ENCODE measurements at regions not wholly inside any gene's neighbourhood (a gene's known extent, or its start where the extent isn't known, plus 50 kb on each side); places are given as distances from the start of the nearest gene placed in this dataset.
"Not testable (repeated sequence)": the region's sequence is repeated elsewhere in the genome, so short reads cannot be mapped to it uniquely, and the experiment has no call there.

DNA sequence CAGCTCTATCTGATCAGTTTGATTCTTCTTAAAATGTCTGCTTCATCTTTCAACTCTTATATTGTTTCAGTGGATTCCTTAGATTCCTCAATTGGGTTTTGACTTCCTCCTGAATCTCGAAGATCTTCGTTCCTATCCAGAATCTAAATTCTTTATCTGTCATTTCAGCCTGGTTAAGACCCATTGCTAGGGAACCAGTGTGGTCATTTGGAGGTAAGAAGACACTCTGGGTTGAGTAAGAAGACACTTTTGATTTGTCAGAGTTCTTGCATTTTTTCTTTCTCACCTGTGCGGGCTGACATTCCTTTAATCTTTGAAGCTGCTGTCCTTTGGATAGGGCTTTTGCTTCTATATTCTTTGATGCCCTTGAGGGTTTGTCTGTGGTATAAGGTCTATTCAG lies 291.9 kb downstream of the SLC7A11 start:
- H3K4me1 ChIP-seq: no peaks in the 10 kb centered on the region
- DNase-seq: no peak
- H3K27me3 ChIP-seq: no peaks in the 10 kb centered on the region
- H3K36me3 ChIP-seq: no peaks in the 10 kb centered on the region
- H3K9me3 ChIP-seq: no peaks in the 10 kb centered on the region
- H3K27ac ChIP-seq: no peak overlapping the region
- H3K4me3 ChIP-seq: no peak overlapping the region
- TF ChIP-seq POLR2A (IDR thresholded peaks at IDR 0.05): no peak
- TF ChIP-seq, protein P1, sequence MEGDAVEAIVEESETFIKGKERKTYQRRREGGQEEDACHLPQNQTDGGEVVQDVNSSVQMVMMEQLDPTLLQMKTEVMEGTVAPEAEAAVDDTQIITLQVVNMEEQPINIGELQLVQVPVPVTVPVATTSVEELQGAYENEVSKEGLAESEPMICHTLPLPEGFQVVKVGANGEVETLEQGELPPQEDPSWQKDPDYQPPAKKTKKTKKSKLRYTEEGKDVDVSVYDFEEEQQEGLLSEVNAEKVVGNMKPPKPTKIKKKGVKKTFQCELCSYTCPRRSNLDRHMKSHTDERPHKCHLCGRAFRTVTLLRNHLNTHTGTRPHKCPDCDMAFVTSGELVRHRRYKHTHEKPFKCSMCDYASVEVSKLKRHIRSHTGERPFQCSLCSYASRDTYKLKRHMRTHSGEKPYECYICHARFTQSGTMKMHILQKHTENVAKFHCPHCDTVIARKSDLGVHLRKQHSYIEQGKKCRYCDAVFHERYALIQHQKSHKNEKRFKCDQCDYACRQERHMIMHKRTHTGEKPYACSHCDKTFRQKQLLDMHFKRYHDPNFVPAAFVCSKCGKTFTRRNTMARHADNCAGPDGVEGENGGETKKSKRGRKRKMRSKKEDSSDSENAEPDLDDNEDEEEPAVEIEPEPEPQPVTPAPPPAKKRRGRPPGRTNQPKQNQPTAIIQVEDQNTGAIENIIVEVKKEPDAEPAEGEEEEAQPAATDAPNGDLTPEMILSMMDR (IDR thresholded peaks at IDR 0.05): no peak

DNA sequence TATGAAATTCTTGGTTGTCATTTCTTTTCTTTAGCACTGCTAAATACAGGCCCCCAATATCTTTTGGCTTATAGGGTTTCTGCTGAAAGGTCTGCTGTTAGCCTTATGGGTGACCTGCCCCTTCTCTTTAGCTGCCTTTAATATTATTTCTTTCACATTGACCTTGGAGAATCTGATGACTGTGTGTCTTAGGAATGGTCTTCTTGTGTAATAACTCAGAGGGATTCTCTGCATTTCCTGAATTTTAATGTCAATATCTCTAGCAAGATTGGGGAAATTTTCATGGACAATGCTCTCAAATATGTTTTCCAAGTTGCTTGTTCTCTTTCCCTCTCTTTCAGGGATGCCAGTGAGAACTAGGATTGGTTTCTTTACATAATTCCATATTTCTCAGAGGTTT lies 292.4 kb downstream of the SLC7A11 start:
- Histone ChIP-seq H3K27me3 (no peaks in the 10 kb centered on the region), H3K36me3 (no peaks in the 10 kb centered on the region), H3K27ac (no peak overlapping the region), H3K9me3 (no peaks in the 10 kb centered on the region), H3K4me1 (no peaks in the 10 kb centered on the region), H3K4me3 (no peak overlapping the region)
- no peak for DNase-seq
- TF ChIP-seq, protein P1 (IDR thresholded peaks at IDR 0.05): no peak
- no peak for TF ChIP-seq POLR2A (IDR thresholded peaks at IDR 0.05)

DNA sequence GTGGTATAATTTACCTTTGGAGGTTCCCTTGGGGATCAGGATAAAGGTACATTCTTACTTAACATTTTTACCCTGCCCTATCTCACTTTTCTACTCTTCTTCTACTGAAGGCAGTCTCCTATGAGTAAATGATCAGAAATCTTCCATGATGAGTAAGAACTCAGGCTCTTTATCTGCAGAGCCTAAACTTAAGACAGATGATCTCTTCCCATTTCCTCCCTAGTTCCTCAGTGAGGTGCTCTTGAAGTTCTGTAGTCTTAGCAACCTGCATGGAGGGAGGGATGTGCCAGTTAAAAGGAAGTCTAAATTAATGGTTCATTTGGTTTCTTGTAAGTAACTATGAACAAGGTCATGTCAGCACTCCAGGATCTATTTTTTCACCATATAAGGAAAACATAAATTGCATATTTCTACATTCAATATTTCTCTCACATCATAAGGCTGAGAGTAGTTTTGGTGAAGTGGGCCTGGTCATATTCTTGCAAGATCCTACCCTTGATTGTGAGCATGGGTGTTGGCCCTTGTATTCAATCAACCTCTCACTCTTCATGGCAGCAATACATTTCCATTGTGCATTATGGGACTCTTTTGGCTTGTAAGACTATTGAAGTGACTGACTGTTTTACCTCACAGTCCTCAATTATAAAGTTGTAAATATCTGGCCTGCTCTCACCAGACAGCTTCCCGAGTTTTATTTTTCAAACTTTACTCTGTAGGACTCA lies 295.5 kb downstream of the SLC7A11 start:
- no peak overlapping the region for H3K4me3 ChIP-seq
- no peak for DNase-seq

GRCh38 chr4:137942815-137943214 lies 299.3 kb downstream of the SLC7A11 start:
- not testable (repeated sequence) for H3K27me3 ChIP-seq, H3K27ac ChIP-seq, H3K4me3 ChIP-seq, H3K36me3 ChIP-seq, H3K4me1 ChIP-seq, DNase-seq, H3K9me3 ChIP-seq

More for the DNA sequence above, 295.5 kb downstream of the SLC7A11 start:
- Histone ChIP-seq H3K27ac (no peak overlapping the region), H3K36me3 (no peaks in the 10 kb centered on the region), H3K9me3 (no peaks in the 10 kb centered on the region), H3K27me3 (no peaks in the 10 kb centered on the region), H3K4me1 (no peaks in the 10 kb centered on the region)
- TF ChIP-seq POLR2A (IDR thresholded peaks at IDR 0.05): no peak
- TF ChIP-seq, protein P1 (IDR thresholded peaks at IDR 0.05): no peak

DNA sequence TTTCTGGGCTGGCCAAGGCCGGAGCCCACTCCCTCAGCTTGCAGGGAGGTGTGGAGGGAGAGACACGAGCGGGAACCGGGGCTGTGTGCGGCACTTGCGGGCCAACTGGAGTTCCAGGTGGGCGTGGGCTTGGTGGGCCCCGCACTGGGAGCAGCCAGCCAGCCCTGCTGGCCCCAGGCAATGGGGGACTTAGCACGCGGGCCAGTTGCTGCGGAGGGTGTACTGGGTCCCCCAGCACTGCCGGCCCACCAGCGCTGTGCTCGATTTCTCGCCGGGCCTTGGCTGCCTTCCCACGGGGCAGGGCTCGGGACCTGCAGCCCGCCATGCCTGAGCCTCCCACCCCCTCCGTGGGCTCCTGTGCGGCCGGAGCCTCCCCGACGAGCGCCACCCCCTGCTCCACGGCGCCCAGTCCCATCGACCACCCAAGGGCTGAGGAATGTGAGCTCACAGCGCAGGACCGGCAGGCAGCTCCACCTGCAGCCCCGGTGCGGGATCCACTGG lies 300.1 kb downstream of the SLC7A11 start:
- not testable (repeated sequence) for H3K36me3 ChIP-seq, H3K4me3 ChIP-seq, DNase-seq, H3K27me3 ChIP-seq, H3K27ac ChIP-seq, H3K9me3 ChIP-seq, H3K4me1 ChIP-seq

DNA sequence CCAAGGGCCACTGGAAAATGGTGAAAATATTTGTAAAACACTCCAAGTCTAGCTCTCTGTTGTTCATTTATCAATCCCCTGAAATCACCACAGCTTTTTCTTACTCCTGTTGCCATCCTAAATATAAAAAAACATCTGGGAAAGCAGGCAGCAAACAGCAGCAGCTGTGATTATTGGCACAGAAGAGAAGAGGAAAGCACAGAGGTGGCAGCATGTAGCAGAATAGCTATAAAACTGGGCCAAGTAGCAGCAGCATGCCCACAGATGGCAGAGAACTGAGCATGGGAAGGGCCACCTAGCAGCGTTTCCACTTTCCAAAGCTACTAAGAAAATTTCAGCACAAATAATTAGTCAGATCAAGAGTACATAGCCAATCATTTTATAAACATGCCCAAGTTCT lies 307.2 kb downstream of the SLC7A11 start:
- no peaks in the 10 kb centered on the region for H3K36me3 ChIP-seq
- H3K4me1 ChIP-seq: no peaks in the 10 kb centered on the region
- H3K27ac ChIP-seq: no peak overlapping the region
- TF ChIP-seq POLR2A (IDR thresholded peaks at IDR 0.05): no peak
- TF ChIP-seq, protein P1 (IDR thresholded peaks at IDR 0.05): no peak
- H3K4me3 ChIP-seq: no peak overlapping the region
- DNase-seq: no peak
- no peaks in the 10 kb centered on the region for H3K27me3 ChIP-seq
- H3K9me3 ChIP-seq: no peaks in the 10 kb centered on the region

DNA sequence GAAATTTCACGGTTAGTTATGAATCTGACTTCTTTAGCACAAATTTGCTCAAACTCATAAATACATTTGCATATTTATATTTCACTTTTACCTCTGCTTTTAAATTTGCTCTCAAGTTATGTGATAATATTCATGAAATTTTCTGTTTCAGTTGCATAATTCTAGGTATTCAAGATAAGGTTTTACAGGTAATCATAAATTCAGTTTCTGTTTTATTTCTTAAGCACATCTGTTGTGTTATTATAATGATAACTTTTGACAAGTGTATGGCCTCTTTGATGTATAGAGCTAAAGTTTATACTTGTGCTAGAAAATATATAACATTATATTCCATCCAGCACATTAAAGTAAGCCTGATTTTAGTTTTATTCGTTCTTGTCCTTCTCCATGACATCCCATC lies 308.1 kb downstream of the SLC7A11 start:
- H3K27me3 ChIP-seq: no peaks in the 10 kb centered on the region
- no peaks in the 10 kb centered on the region for H3K9me3 ChIP-seq
- no peaks in the 10 kb centered on the region for H3K36me3 ChIP-seq
- TF ChIP-seq, protein P1 (IDR thresholded peaks at IDR 0.05): no peak
- TF ChIP-seq POLR2A (IDR thresholded peaks at IDR 0.05): no peak
- no peaks in the 10 kb centered on the region for H3K4me1 ChIP-seq
- DNase-seq: no peak
- H3K4me3 ChIP-seq: no peak overlapping the region
- H3K27ac ChIP-seq: no peak overlapping the region
